ENCODE measurements at regions not wholly inside any gene's neighbourhood (a gene's known extent, or its start where the extent isn't known, plus 50 kb on each side); places are given as distances from the start of the nearest gene placed in this dataset.
"Not testable (repeated sequence)": the region's sequence is repeated elsewhere in the genome, so short reads cannot be mapped to it uniquely, and the experiment has no call there.

- no peak for DNase-seq (ENCODE audit: low read depth in 2 of 2)
Measured at GRCh38 chr18:21928925-21929324, 188.3 kb downstream of the MIB1 start.

- DNase-seq (ENCODE audit: low read depth in 2 of 2): no peak
Measured at GRCh38 chr18:21930177-21930576, 189.6 kb downstream of the MIB1 start.

GRCh38 chr18:21933931-21934765 lies 193.6 kb downstream of the MIB1 start:
- no peak for DNase-seq (ENCODE audit: low read depth in 2 of 2)

GRCh38 chr18:21934766-21935015 lies 194.1 kb downstream of the MIB1 start:
- no peak for DNase-seq (ENCODE audit: low read depth in 2 of 2)

- DNase-seq (ENCODE audit: low read depth in 2 of 2): no peak
Measured at GRCh38 chr18:21943456-21943855, 202.9 kb downstream of the MIB1 start.

GRCh38 chr18:21949326-21950015 lies 208.9 kb downstream of the MIB1 start:
- no peak for DNase-seq (ENCODE audit: low read depth in 2 of 2)

- DNase-seq (ENCODE audit: low read depth in 2 of 2): peak; percentile 51 to 77
Measured at GRCh38 chr18:21955757-21956652, 213.4 kb upstream of the GATA6 start.

GRCh38 chr18:21958263-21958662 lies 211.1 kb upstream of the GATA6 start:
- no peak for DNase-seq (ENCODE audit: low read depth in 2 of 2)

- DNase-seq (ENCODE audit: low read depth in 2 of 2): no peak
Measured at GRCh38 chr18:21958707-21959450, 210.5 kb upstream of the GATA6 start.

GRCh38 chr18:21960189-21960588 lies 209.2 kb upstream of the GATA6 start:
- DNase-seq (ENCODE audit: low read depth in 2 of 2): no peak

GRCh38 chr18:21963336-21963735 lies 206.1 kb upstream of the GATA6 start:
- no peak for DNase-seq (ENCODE audit: low read depth in 2 of 2)

GRCh38 chr18:21968338-21968737 lies 201.1 kb upstream of the GATA6 start:
- DNase-seq (ENCODE audit: low read depth in 2 of 2): no peak

- no peak for DNase-seq (ENCODE audit: low read depth in 2 of 2)
Measured at GRCh38 chr18:21972281-21972680, 197.1 kb upstream of the GATA6 start.

- DNase-seq (ENCODE audit: low read depth in 2 of 2): not testable (repeated sequence)
Measured at GRCh38 chr18:21975954-21976353, 193.4 kb upstream of the GATA6 start.

GRCh38 chr18:21978546-21979170 lies 190.7 kb upstream of the GATA6 start:
- no peak for DNase-seq (ENCODE audit: low read depth in 2 of 2)

GRCh38 chr18:21979171-21979560 lies 190.2 kb upstream of the GATA6 start:
- no peak for DNase-seq (ENCODE audit: low read depth in 2 of 2)

GRCh38 chr18:21979759-21980158 lies 189.6 kb upstream of the GATA6 start:
- no peak for DNase-seq (ENCODE audit: low read depth in 2 of 2)

- DNase-seq (ENCODE audit: low read depth in 2 of 2): no peak
Measured at GRCh38 chr18:21980744-21981143, 188.6 kb upstream of the GATA6 start.

GRCh38 chr18:21981489-21981888 lies 187.9 kb upstream of the GATA6 start:
- not testable (repeated sequence) for DNase-seq (ENCODE audit: low read depth in 2 of 2)

GRCh38 chr18:21991081-21991534 lies 178.3 kb upstream of the GATA6 start:
- no peak for DNase-seq (ENCODE audit: low read depth in 2 of 2)

- DNase-seq (ENCODE audit: low read depth in 2 of 2): no peak
Measured at GRCh38 chr18:21991886-21992285, 177.5 kb upstream of the GATA6 start.

Data from stimulated activated CD4-positive, alpha-beta T cell treated with anti-CD3 and anti-CD28 coated beads, Interleukin-12 subunit alpha, Interleukin-12 subunit beta, amount 100 ng/mL, for 24 hours (primary cell).